H1 (cell line): ENCODE measurements at regions not wholly inside any gene's neighbourhood (a gene's known extent, or its start where the extent isn't known, plus 50 kb on each side); places are given as distances from the start of the nearest gene placed in this dataset.

Source experiments
- CTCF ChIA-PET: fragments of 300-600 bp; sonication (Branson Sonifier 250); formaldehyde crosslinking; loops from one replicate; lab custom pipeline; 2021; ENCODE audit not compliant: partially characterized antibody; lab: Charles Lee
- POLR2A ChIA-PET: fragments of 300-600 bp; sonication (Branson Sonifier 250); formaldehyde crosslinking; loops from one replicate; lab custom pipeline; 2021; ENCODE audit warnings: inconsistent platforms; ENCODE audit not compliant: partially characterized antibody; lab: Charles Lee
- DNase-seq, 2 experiments: peaks; one replicate each; pipeline versions ENCODE4 v3.0.0 to v3.0.0-alpha.2; 2010 to 2022; ENCODE audit warnings: low spot score in 2 of 2, low read depth in 1 of 2, mixed read lengths in 1 of 2
- FAIRE-seq: peaks from 2 replicates; lab custom pipeline; 2011; peaks lifted over from hg19 to GRCh38; lab: Jason Lieb, UNC
- H2AFZ ChIP-seq: 2 replicates; pipeline ENCODE4 v1.8.1; 2012; ENCODE audit warnings: low read length, inconsistent platforms
- H2AK5ac ChIP-seq: 2 replicates; pipeline ENCODE4 v1.6.1; 2013; ENCODE audit warnings: low read depth, low read length
- H2BK120ac ChIP-seq: replicated peaks from 2 replicates; pipeline ENCODE3; 2013; ENCODE audit warnings: low read depth, low read length, inconsistent platforms
- H2BK12ac ChIP-seq: 2 replicates; pipeline ENCODE4 v1.6.1; 2013; ENCODE audit warnings: low read depth, low read length
- H2BK15ac ChIP-seq: 2 replicates; pipeline ENCODE4 v1.6.1; 2013; ENCODE audit warnings: low read length
- H2BK20ac ChIP-seq: 2 replicates; pipeline ENCODE4 v1.6.1; 2013; ENCODE audit warnings: low read length
- H2BK5ac ChIP-seq: 2 replicates; pipeline ENCODE4 v1.6.1; 2013; ENCODE audit warnings: low read depth, low read length
- H3K14ac ChIP-seq: 2 replicates; pipeline ENCODE4 v1.6.1; 2013; ENCODE audit warnings: inconsistent platforms; ENCODE audit not compliant: insufficient read length
- H3K18ac ChIP-seq: 2 replicates; pipeline ENCODE4 v1.6.1; 2013; ENCODE audit warnings: low read length; ENCODE audit errors: extremely low read depth
- H3K23ac ChIP-seq: 2 replicates; pipeline ENCODE4 v1.6.1; 2013; ENCODE audit warnings: inconsistent platforms; ENCODE audit not compliant: insufficient read length
- H3K23me2 ChIP-seq: 2 replicates; pipeline ENCODE4 v1.6.1; 2013; ENCODE audit warnings: low read depth, low read length
- H3K27ac ChIP-seq: 2 replicates; pipeline ENCODE4 v1.6.1; 2011; ENCODE audit warnings: low read depth, low read length, inconsistent platforms
- H3K27me3 ChIP-seq, 4 experiments: replicated peaks in 1 of 4; 1 replicate in 1 of 4; 2 replicates in 3 of 4; pipeline versions ENCODE4 v1.6.1 to v1.8.1; 2011 to 2013; ENCODE audit warnings: low read length in 3 of 4, mild to moderate bottlenecking in 3 of 4, inconsistent platforms in 2 of 4, mixed read lengths in 2 of 4, moderate library complexity in 1 of 4; ENCODE audit not compliant: control insufficient read depth in 3 of 4, insufficient read depth in 3 of 4; ENCODE audit errors: extremely low read depth in 1 of 4
- H3K36me3 ChIP-seq, 4 experiments: 2 replicates each; pipeline versions ENCODE4 v1.6.1 to v1.8.1; 2011 to 2013; ENCODE audit warnings: mild to moderate bottlenecking in 4 of 4, low read length in 3 of 4, moderate library complexity in 2 of 4, control low read depth in 1 of 4, inconsistent platforms in 1 of 4; ENCODE audit not compliant: insufficient read depth in 4 of 4, control insufficient read depth in 2 of 4
- H3K4ac ChIP-seq: replicated peaks from 2 replicates; pipeline ENCODE3; 2013; ENCODE audit warnings: low read length, low read depth, mixed read lengths, inconsistent platforms; ENCODE audit not compliant: insufficient read length
- H3K4me1 ChIP-seq, 4 experiments: replicated peaks in 1 of 4; 1 replicate in 1 of 4; 2 replicates in 3 of 4; pipeline versions ENCODE4 v1.6.1 to v1.8.1; 2011 to 2013; ENCODE audit warnings: low read length in 3 of 4, inconsistent platforms in 2 of 4, mixed read lengths in 1 of 4; ENCODE audit not compliant: insufficient read depth in 4 of 4, control insufficient read depth in 3 of 4
- H3K4me2 ChIP-seq, 2 experiments: 2 replicates each; pipeline versions ENCODE4 v1.6.1 to v1.8.1; 2011 to 2013; ENCODE audit warnings: low read depth in 2 of 2, low read length in 2 of 2, control low read depth in 1 of 2, inconsistent platforms in 1 of 2, mild to moderate bottlenecking in 1 of 2; ENCODE audit not compliant: insufficient read depth in 1 of 2
- H3K4me3 ChIP-seq, 4 experiments: fragments of 200-600, 300-600 bp in 1 of 4; sonication (generic), shearing (Covaris generic), sonication (Bioruptor Twin) in 1 of 4; 2 replicates each; pipeline versions ENCODE4 v1.5.1 to v1.8.1; 2011 to 2016; ENCODE audit warnings: low read length in 4 of 4, low read depth in 3 of 4, control low read depth in 2 of 4, inconsistent platforms in 2 of 4, mild to moderate bottlenecking in 2 of 4, mixed read lengths in 1 of 4, moderate library complexity in 1 of 4; ENCODE audit not compliant: insufficient read depth in 2 of 4; ENCODE audit errors: extremely low read depth in 1 of 4
- H3K56ac ChIP-seq: replicated peaks from 2 replicates; pipeline ENCODE3; 2013; ENCODE audit warnings: low read depth, mild to moderate bottlenecking, mixed read lengths, low read length, inconsistent platforms; ENCODE audit not compliant: insufficient read length
- H3K79me1 ChIP-seq: 2 replicates; pipeline ENCODE4 v1.6.1; 2013; ENCODE audit warnings: low read depth, low read length, control low read depth
- H3K79me2 ChIP-seq, 2 experiments: 2 replicates each; pipeline versions ENCODE4 v1.6.1 to v1.8.1; 2012 to 2013; ENCODE audit warnings: low read length in 2 of 2, mild to moderate bottlenecking in 2 of 2, inconsistent platforms in 1 of 2; ENCODE audit not compliant: insufficient read depth in 2 of 2, control insufficient read depth in 1 of 2
- H3K9ac ChIP-seq, 4 experiments: replicated peaks in 1 of 4; 1 replicate in 1 of 4; 2 replicates in 3 of 4; pipeline versions ENCODE4 v1.6.1 to v1.8.1; 2011 to 2013; ENCODE audit warnings: low read depth in 3 of 4, low read length in 3 of 4, control low read depth in 2 of 4, mild to moderate bottlenecking in 2 of 4, moderate library complexity in 2 of 4, inconsistent platforms in 1 of 4; ENCODE audit errors: extremely low read depth in 1 of 4
- H3K9me3 ChIP-seq, 2 experiments: 2 replicates each; pipeline versions ENCODE4 v1.6.1 to v1.8.1; 2012 to 2013; ENCODE audit warnings: mild to moderate bottlenecking in 2 of 2, moderate library complexity in 2 of 2, control low read depth in 1 of 2, inconsistent platforms in 1 of 2, low read depth in 1 of 2, low read length in 1 of 2, mixed read lengths in 1 of 2; ENCODE audit not compliant: insufficient read depth in 2 of 2
- H4K20me1 ChIP-seq, 2 experiments: replicated peaks in 1 of 2; 2 replicates each; pipeline versions ENCODE3 to v1.8.1; 2011 to 2013; ENCODE audit warnings: inconsistent platforms in 2 of 2, low read length in 2 of 2, mild to moderate bottlenecking in 1 of 2; ENCODE audit not compliant: insufficient read depth in 2 of 2, control insufficient read depth in 1 of 2
- H4K5ac ChIP-seq: 2 replicates; pipeline ENCODE4 v1.6.1; 2013; ENCODE audit warnings: low read length, low read depth, mixed read lengths, inconsistent platforms; ENCODE audit not compliant: insufficient read length
- H4K8ac ChIP-seq: 2 replicates; pipeline ENCODE4 v1.8.0; 2013; ENCODE audit warnings: mild to moderate bottlenecking, moderate library complexity, low read length, inconsistent platforms; ENCODE audit not compliant: insufficient read depth; ENCODE audit errors: extremely low read depth
- H4K91ac ChIP-seq: replicated peaks from 2 replicates; pipeline ENCODE3; 2013; ENCODE audit warnings: low read length, mixed read lengths, inconsistent platforms; ENCODE audit not compliant: insufficient read length
- EZH2 ChIP-seq: fragments of 200-600 bp; sonication (generic); IDR thresholded peaks from 2 replicates; pipeline ENCODE4 v1.7.1; 2012; ENCODE audit warnings: low read depth, mild to moderate bottlenecking, moderate library complexity, low read length, inconsistent platforms; ENCODE audit not compliant: severe bottlenecking
- GTF2F1 ChIP-seq: IDR thresholded peaks from 2 replicates; pipeline ENCODE4 v1.6.1; 2012; ENCODE audit warnings: low read depth, low read length, improper control_type of control experiment, borderline replicate concordance
- KDM4A ChIP-seq: IDR thresholded peaks from one replicate; pipeline ENCODE4 v1.7.1; 2012; ENCODE audit warnings: low read depth, mild to moderate bottlenecking, moderate library complexity, low read length, inconsistent platforms; ENCODE audit not compliant: severe bottlenecking
- NRF1 ChIP-seq: IDR thresholded peaks from 2 replicates; pipeline ENCODE4 v1.6.1; 2011; ENCODE audit warnings: mild to moderate bottlenecking, low read depth, low read length, improper control_type of control experiment
- TBP ChIP-seq: IDR thresholded peaks from 2 replicates; pipeline ENCODE4 v1.6.1; 2011; ENCODE audit warnings: low read depth, low read length, improper control_type of control experiment
- YY1 ChIP-seq: IDR thresholded peaks from 2 replicates; pipeline ENCODE4 v1.6.1; 2011; ENCODE audit warnings: low read depth, mild to moderate bottlenecking, low read length
- WGBS, 2 experiments: shearing (Covaris generic) in 1 of 2; methylation state at CpG; one replicate each; pipeline versions ENCODE4 v1.1.6 to v1.1.7; 2013 to 2015; ENCODE audit warnings: low lambda C conversion rate in 2 of 2, mixed read lengths in 2 of 2, inconsistent platforms in 1 of 2, low coverage in 1 of 2, missing lambda C conversion rate in 1 of 2; ENCODE audit not compliant: insufficient replicate concordance in 2 of 2, insufficient coverage in 1 of 2, insufficient read length in 1 of 2; ENCODE audit errors: extremely low coverage in 1 of 2, missing lambda C conversion rate in 1 of 2; 5-methylcytosine and 5-hydroxymethylcytosine counted together

- Histone ChIP-seq H4K5ac (no peak overlapping the region), H4K8ac (no peak overlapping the region), H2AFZ (no peak overlapping the region), H4K20me1 (no peaks in the 10 kb centered on the region), H3K14ac (no peak overlapping the region), H3K27ac (no peak overlapping the region), H3K23ac (no peak overlapping the region), H2BK12ac (no peak overlapping the region), H3K4me3 (no peak overlapping the region), H3K79me2 (no peaks in the 10 kb centered on the region), H3K9ac (no peak overlapping the region), H3K4ac (no peak overlapping the region), H3K18ac (no peak overlapping the region), H2BK15ac (no peak overlapping the region), H3K9me3 (no peaks in the 10 kb centered on the region), H3K23me2 (no peaks in the 10 kb centered on the region), H2BK20ac (no peak overlapping the region), H2BK5ac (no peak overlapping the region), H2BK120ac (no peak overlapping the region), H4K91ac (no peak overlapping the region), H3K79me1 (no peaks in the 10 kb centered on the region), H3K4me1 (no peaks in the 10 kb centered on the region), H3K36me3 (no peaks in the 10 kb centered on the region), H3K4me2 (no peak overlapping the region), H3K56ac (no peak overlapping the region), H2AK5ac (no peak overlapping the region)
- no peak for DNase-seq
- CTCF ChIA-PET: interaction anchor here (0.8 kb wide), 1 partner anchor 283 kb away, joined by 3 read pairs; no protein-coding TSS in a partner anchor
- FAIRE-seq: no peak
- 83% methylated on average over 1 of the region's 1 CpG; no CpG with 5 or more reads in 1 of the 2 experiments for WGBS, 2 experiments
- no peak for TF ChIP-seq YY1
- no peak for TF ChIP-seq TBP
- TF ChIP-seq KDM4A: no peak
- no peak for TF ChIP-seq GTF2F1
- TF ChIP-seq EZH2: no peak
- no peak for TF ChIP-seq NRF1
- TF ChIP-seq, all 59 proteins: peak for 0
- no peaks in the 10 kb centered on the region for H3K27me3 ChIP-seq
- POLR2A ChIA-PET: no interaction called here
Measured at GRCh38 chr16:79714440-79714839, 113.9 kb upstream of the MAF start.
